ENCODE measurements at regions not wholly inside any gene's neighbourhood (a gene's known extent, or its start where the extent isn't known, plus 50 kb on each side); places are given as distances from the start of the nearest gene placed in this dataset.

DNA sequence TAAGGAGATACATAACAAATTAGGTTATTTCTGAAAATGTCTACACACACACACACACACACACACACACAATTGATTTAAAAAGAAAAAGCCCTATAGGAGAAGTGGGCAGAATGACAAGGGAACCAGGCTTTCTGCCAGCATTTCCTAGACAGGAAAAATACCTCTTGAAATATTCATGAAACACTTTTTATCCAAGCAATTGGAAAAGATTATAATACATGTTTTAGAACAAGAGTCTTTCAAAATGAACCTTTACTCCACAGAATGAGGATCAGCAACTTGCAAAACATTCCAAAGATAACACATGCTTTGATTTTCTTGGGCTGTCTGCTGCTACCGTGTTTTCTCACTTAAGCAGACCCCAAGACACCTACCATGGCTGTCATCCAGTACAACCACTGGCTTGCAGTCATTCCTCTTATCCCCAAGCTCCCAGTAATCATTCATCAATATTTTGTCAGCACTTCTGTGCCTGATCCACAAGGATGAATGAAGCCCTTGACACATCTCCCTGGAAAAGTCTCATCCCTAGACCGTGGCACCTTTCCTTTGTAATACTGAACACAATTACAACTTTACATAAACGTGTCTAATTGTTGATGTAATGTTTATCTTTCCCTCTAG lies 717.1 kb upstream of the ZNF608 start:
- TF ChIP-seq, protein P1, sequence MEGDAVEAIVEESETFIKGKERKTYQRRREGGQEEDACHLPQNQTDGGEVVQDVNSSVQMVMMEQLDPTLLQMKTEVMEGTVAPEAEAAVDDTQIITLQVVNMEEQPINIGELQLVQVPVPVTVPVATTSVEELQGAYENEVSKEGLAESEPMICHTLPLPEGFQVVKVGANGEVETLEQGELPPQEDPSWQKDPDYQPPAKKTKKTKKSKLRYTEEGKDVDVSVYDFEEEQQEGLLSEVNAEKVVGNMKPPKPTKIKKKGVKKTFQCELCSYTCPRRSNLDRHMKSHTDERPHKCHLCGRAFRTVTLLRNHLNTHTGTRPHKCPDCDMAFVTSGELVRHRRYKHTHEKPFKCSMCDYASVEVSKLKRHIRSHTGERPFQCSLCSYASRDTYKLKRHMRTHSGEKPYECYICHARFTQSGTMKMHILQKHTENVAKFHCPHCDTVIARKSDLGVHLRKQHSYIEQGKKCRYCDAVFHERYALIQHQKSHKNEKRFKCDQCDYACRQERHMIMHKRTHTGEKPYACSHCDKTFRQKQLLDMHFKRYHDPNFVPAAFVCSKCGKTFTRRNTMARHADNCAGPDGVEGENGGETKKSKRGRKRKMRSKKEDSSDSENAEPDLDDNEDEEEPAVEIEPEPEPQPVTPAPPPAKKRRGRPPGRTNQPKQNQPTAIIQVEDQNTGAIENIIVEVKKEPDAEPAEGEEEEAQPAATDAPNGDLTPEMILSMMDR (IDR thresholded peaks at IDR 0.05), result no peak
- TF ChIP-seq POLR2A (IDR thresholded peaks at IDR 0.05) (no peak), EP300 (IDR thresholded peaks at IDR 0.05) (no peak)

Measured in tibial nerve (tissue), 4 donors.